H9 (cell line): ENCODE measurements at regions not wholly inside any gene's neighbourhood (a gene's known extent, or its start where the extent isn't known, plus 50 kb on each side); places are given as distances from the start of the nearest gene placed in this dataset.

Source experiments
- DNase-seq: peaks from one replicate; pipeline ENCODE4 v3.0.0-alpha.2; 2017
- H2AFZ ChIP-seq: one replicate; pipeline ENCODE4 v1.6.1; 2013; ENCODE audit warnings: mild to moderate bottlenecking, low read length, control low read depth, moderate library complexity
- H2AK5ac ChIP-seq: 2 replicates; pipeline ENCODE4 v1.6.1; 2013; ENCODE audit warnings: low read length, control low read depth, mixed read lengths; ENCODE audit not compliant: insufficient read length
- H2BK120ac ChIP-seq: one replicate; pipeline ENCODE4 v1.6.1; 2013; ENCODE audit warnings: low read depth, mild to moderate bottlenecking, low read length, control low read depth, inconsistent platforms; ENCODE audit not compliant: poor library complexity, severe bottlenecking
- H2BK12ac ChIP-seq: 2 replicates; pipeline ENCODE4 v1.6.1; 2013; ENCODE audit warnings: low read length, control low read depth, mixed read lengths, low read depth; ENCODE audit not compliant: insufficient read length
- H2BK15ac ChIP-seq: 2 replicates; pipeline ENCODE4 v1.6.1; 2013; ENCODE audit warnings: low read depth, low read length, control low read depth
- H2BK20ac ChIP-seq: one replicate; pipeline ENCODE4 v1.6.1; 2013; ENCODE audit warnings: low read depth, mild to moderate bottlenecking, low read length, control low read depth, inconsistent platforms; ENCODE audit not compliant: poor library complexity, severe bottlenecking
- H2BK5ac ChIP-seq: 2 replicates; pipeline ENCODE4 v1.6.1; 2013; ENCODE audit warnings: low read length, control low read depth, mixed read lengths; ENCODE audit not compliant: insufficient read length
- H3K14ac ChIP-seq: 2 replicates; pipeline ENCODE4 v1.6.1; 2013; ENCODE audit warnings: low read length, control low read depth; ENCODE audit not compliant: insufficient read depth
- H3K18ac ChIP-seq: 2 replicates; pipeline ENCODE4 v1.6.1; 2013; ENCODE audit warnings: low read depth, mild to moderate bottlenecking, mixed read lengths, low read length, control low read depth; ENCODE audit not compliant: insufficient read length
- H3K23ac ChIP-seq: 2 replicates; pipeline ENCODE4 v1.6.1; 2013; ENCODE audit warnings: low read length, control low read depth, mixed read lengths, low read depth; ENCODE audit not compliant: insufficient read length
- H3K23me2 ChIP-seq: 2 replicates; pipeline ENCODE4 v1.6.1; 2013; ENCODE audit warnings: low read depth, mild to moderate bottlenecking, mixed read lengths, low read length, control low read depth; ENCODE audit not compliant: insufficient read length, poor library complexity, severe bottlenecking
- H3K27ac ChIP-seq: 2 replicates; pipeline ENCODE4 v1.5.1; 2013; ENCODE audit warnings: low read length, control low read depth, mixed read lengths, low read depth; ENCODE audit not compliant: insufficient read length
- H3K27me3 ChIP-seq: 2 replicates; pipeline ENCODE4 v1.6.1; 2013; ENCODE audit warnings: low read length, control low read depth, inconsistent platforms; ENCODE audit not compliant: insufficient read depth
- H3K4ac ChIP-seq: 2 replicates; pipeline ENCODE4 v1.6.1; 2013; ENCODE audit warnings: low read depth, mild to moderate bottlenecking, control low read depth, inconsistent platforms, low read length, moderate library complexity
- H3K4me1 ChIP-seq: 2 replicates; pipeline ENCODE4 v1.6.1; 2013; ENCODE audit warnings: low read length, control low read depth, inconsistent platforms; ENCODE audit not compliant: insufficient read depth
- H3K4me2 ChIP-seq: 2 replicates; pipeline ENCODE4 v1.6.1; 2013; ENCODE audit warnings: low read length, control low read depth, mixed read lengths; ENCODE audit not compliant: insufficient read length, insufficient read depth
- H3K56ac ChIP-seq: 2 replicates; pipeline ENCODE4 v1.6.1; 2013; ENCODE audit warnings: low read depth, mild to moderate bottlenecking, mixed read lengths, low read length, control low read depth; ENCODE audit not compliant: insufficient read length
- H3K79me1 ChIP-seq: 2 replicates; pipeline ENCODE4 v1.6.1; 2013; ENCODE audit warnings: low read depth, mild to moderate bottlenecking, moderate library complexity, low read length, control low read depth, inconsistent platforms; ENCODE audit not compliant: insufficient read depth, poor library complexity, severe bottlenecking
- H3K79me2 ChIP-seq: 2 replicates; pipeline ENCODE4 v1.6.1; 2013; ENCODE audit warnings: low read length, control low read depth, inconsistent platforms; ENCODE audit not compliant: insufficient read depth
- H3K9ac ChIP-seq: 2 replicates; pipeline ENCODE4 v1.6.1; 2013; ENCODE audit warnings: low read length, control low read depth, mixed read lengths; ENCODE audit not compliant: insufficient read length; ENCODE audit errors: extremely low read depth
- H3K9me3 ChIP-seq: one replicate; pipeline ENCODE4 v1.6.1; 2013; ENCODE audit warnings: low read depth, low read length, inconsistent platforms; ENCODE audit not compliant: control insufficient read depth
- H3T11ph ChIP-seq: one replicate; pipeline ENCODE4 v1.6.1; 2013; ENCODE audit warnings: mild to moderate bottlenecking, low read length, control low read depth, inconsistent platforms
- H4K20me1 ChIP-seq: one replicate; pipeline ENCODE4 v1.6.1; 2013; ENCODE audit not compliant: control insufficient read depth, insufficient read length, insufficient read depth
- H4K5ac ChIP-seq: 2 replicates; pipeline ENCODE4 v1.6.1; 2013; ENCODE audit warnings: low read depth, mild to moderate bottlenecking, mixed read lengths, low read length, control low read depth; ENCODE audit not compliant: insufficient read length
- H4K8ac ChIP-seq: replicated peaks from 2 replicates; pipeline ENCODE4 v1.6.1; 2013; ENCODE audit warnings: low read length, control low read depth, mixed read lengths, low read depth; ENCODE audit not compliant: insufficient read length
- H4K91ac ChIP-seq: 2 replicates; pipeline ENCODE4 v1.6.1; 2013; ENCODE audit warnings: low read depth, mild to moderate bottlenecking, moderate library complexity, mixed read lengths, low read length, control low read depth; ENCODE audit not compliant: insufficient read length
- H3K27ac Mint-ChIP-seq, 3 experiments: 2 replicates in 2 of 3; 3 replicates in 1 of 3; pipeline ENCODE4 v1.8.0; 2020 to 2021; ENCODE audit warnings: mixed read lengths in 3 of 3, mild to moderate bottlenecking in 1 of 3, moderate library complexity in 1 of 3
- H3K27me3 Mint-ChIP-seq: 2 replicates; pipeline ENCODE4 v1.8.0; 2021; ENCODE audit warnings: low read depth, mild to moderate bottlenecking, moderate library complexity, mixed read lengths
- H3K36me3 Mint-ChIP-seq, 3 experiments: 2 replicates in 2 of 3; 3 replicates in 1 of 3; pipeline ENCODE4 v1.8.0; 2020 to 2021; ENCODE audit warnings: low read depth in 3 of 3, mixed read lengths in 3 of 3; ENCODE audit not compliant: insufficient read depth in 1 of 3
- H3K4me1 Mint-ChIP-seq, 2 experiments: 2 replicates each; pipeline ENCODE4 v1.8.0; 2020; ENCODE audit warnings: mixed read lengths in 2 of 2
- H3K4me3 Mint-ChIP-seq, 2 experiments: 2 replicates in 1 of 2; 3 replicates in 1 of 2; pipeline ENCODE4 v1.8.0; 2020 to 2021; ENCODE audit warnings: mild to moderate bottlenecking in 2 of 2, mixed read lengths in 2 of 2, moderate library complexity in 1 of 2
- H3K9me3 Mint-ChIP-seq, 2 experiments: 2 replicates in 1 of 2; 3 replicates in 1 of 2; pipeline ENCODE4 v1.8.0; 2020; ENCODE audit warnings: mild to moderate bottlenecking in 2 of 2, mixed read lengths in 2 of 2, moderate library complexity in 1 of 2
- CTCF ChIP-seq: fragments of 200-600 bp; sonication (generic); conservative IDR thresholded peaks from 3 replicates; pipeline ENCODE4 v1.8.0; 2021; ENCODE audit warnings: antibody characterized with exemption, mild to moderate bottlenecking
- WGBS: extraction: QIAGEN DNeasy Blood & Tissue Kit; methylation state at CpG from one replicate; pipeline ENCODE4 v1.1.7; 2013; ENCODE audit warnings: missing lambda C conversion rate, low lambda C conversion rate, mixed read lengths; ENCODE audit not compliant: insufficient read length; ENCODE audit errors: extremely low coverage; 5-methylcytosine and 5-hydroxymethylcytosine counted together

GRCh38 chr7:13333371-13333770 lies 645.9 kb downstream of the ARL4A start:
- Histone ChIP-seq H2BK20ac (no peak overlapping the region), H3K9ac (no peak overlapping the region), H3K79me1 (no peaks in the 10 kb centered on the region), H2AFZ (no peak overlapping the region), H2BK5ac (no peak overlapping the region), H3K14ac (no peak overlapping the region), H4K20me1 (no peaks in the 10 kb centered on the region), H3K4me2 (no peak overlapping the region), H2BK12ac (no peak overlapping the region), H3K27ac (no peak overlapping the region), H4K91ac (no peak overlapping the region), H2BK15ac (no peak overlapping the region), H3K56ac (no peak overlapping the region), H2BK120ac (no peak overlapping the region), H2AK5ac (no peak overlapping the region), H3T11ph (no peak overlapping the region), H3K23ac (no peak overlapping the region), H4K5ac (no peak overlapping the region), H4K8ac (no peak overlapping the region), H3K9me3 (no peaks in the 10 kb centered on the region), H3K4me1 (no peaks in the 10 kb centered on the region), H3K18ac (no peak overlapping the region), H3K23me2 (no peaks in the 10 kb centered on the region), H3K27me3 (no peaks in the 10 kb centered on the region), H3K79me2 (no peaks in the 10 kb centered on the region), H3K4ac (no peak overlapping the region)
- no peak for TF ChIP-seq CTCF
- 0 out of 4 replicates have a peak, but pooled peaks cover 0 to 3% of the 10 kb centered on the region in 2 experiments for H3K4me1 Mint-ChIP-seq
- H3K36me3 Mint-ChIP-seq: no peaks in the 10 kb centered on the region
- no peaks in the 10 kb centered on the region for H3K27me3 Mint-ChIP-seq
- no peak for DNase-seq
- no CpG with 5 or more reads among the region's 1 CpG for WGBS
- H3K4me3 Mint-ChIP-seq: no peak overlapping the region
- no peak overlapping the region for H3K27ac Mint-ChIP-seq
- H3K9me3 Mint-ChIP-seq: no peaks in the 10 kb centered on the region
